ENCODE measurements at regions not wholly inside any gene's neighbourhood (a gene's known extent, or its start where the extent isn't known, plus 50 kb on each side); places are given as distances from the start of the nearest gene placed in this dataset.
"Not testable (repeated sequence)": the region's sequence is repeated elsewhere in the genome, so short reads cannot be mapped to it uniquely, and the experiment has no call there.

- DNase-seq: no peak
Observed at GRCh38 chr2:105526000-105526925, 127.4 kb upstream of the FHL2 start.

GRCh38 chr2:105525201-105525600 lies 126.3 kb upstream of the FHL2 start:
- no peak for DNase-seq

GRCh38 chr2:105522645-105523044 lies 123.8 kb upstream of the FHL2 start:
- no peak for DNase-seq

GRCh38 chr2:105521616-105522015 lies 122.8 kb upstream of the FHL2 start:
- no peak for DNase-seq

GRCh38 chr2:105521176-105521575 lies 122.3 kb upstream of the FHL2 start:
- DNase-seq: peak; percentile 41

- no peak for DNase-seq
Observed at GRCh38 chr2:105519516-105519915, 120.7 kb upstream of the FHL2 start.

GRCh38 chr2:105518897-105519296 lies 120.0 kb upstream of the FHL2 start:
- DNase-seq: no peak

- DNase-seq: no peak
Observed at GRCh38 chr2:105517814-105518705, 119.2 kb upstream of the FHL2 start.

GRCh38 chr2:105515581-105516415 lies 116.9 kb upstream of the FHL2 start:
- no peak for DNase-seq

GRCh38 chr2:105514576-105514975 lies 115.7 kb upstream of the FHL2 start:
- DNase-seq: no peak

GRCh38 chr2:105510761-105511528 lies 112.1 kb upstream of the FHL2 start:
- peak; percentile 86 for DNase-seq

GRCh38 chr2:105509269-105510086 lies 110.6 kb upstream of the FHL2 start:
- no peak for DNase-seq

GRCh38 chr2:105506860-105507259 lies 108.0 kb upstream of the FHL2 start:
- not testable (repeated sequence) for DNase-seq

GRCh38 chr2:105504459-105504858 lies 105.6 kb upstream of the FHL2 start:
- no peak for DNase-seq

- no peak for DNase-seq
Observed at GRCh38 chr2:105502625-105503334, 103.9 kb upstream of the FHL2 start.

- no peak for DNase-seq
Observed at GRCh38 chr2:105498281-105498846, 99.5 kb upstream of the FHL2 start.

- no peak for DNase-seq
Observed at GRCh38 chr2:105497094-105497493, 98.2 kb upstream of the FHL2 start.

- DNase-seq: no peak
Observed at GRCh38 chr2:105496271-105496670, 97.4 kb upstream of the FHL2 start.

GRCh38 chr2:105494683-105495425 lies 96.0 kb upstream of the FHL2 start:
- no peak for DNase-seq

All from kidney glomerular epithelial cell (primary cell).